HG02943 (cell line): ENCODE measurements at regions not wholly inside any gene's neighbourhood (a gene's known extent, or its start where the extent isn't known, plus 50 kb on each side); places are given as distances from the start of the nearest gene placed in this dataset.
"Not testable (repeated sequence)": the region's sequence is repeated elsewhere in the genome, so short reads cannot be mapped to it uniquely, and the experiment has no call there.

Source experiments
- ATAC-seq: cut with Tn5 transposase; IDR thresholded peaks from one replicate; pipeline ENCODE4 v1.9.1; 2021; ENCODE audit warnings: mild to moderate bottlenecking, low read depth, moderate library complexity; ENCODE audit not compliant: unreplicated experiment

DNA sequence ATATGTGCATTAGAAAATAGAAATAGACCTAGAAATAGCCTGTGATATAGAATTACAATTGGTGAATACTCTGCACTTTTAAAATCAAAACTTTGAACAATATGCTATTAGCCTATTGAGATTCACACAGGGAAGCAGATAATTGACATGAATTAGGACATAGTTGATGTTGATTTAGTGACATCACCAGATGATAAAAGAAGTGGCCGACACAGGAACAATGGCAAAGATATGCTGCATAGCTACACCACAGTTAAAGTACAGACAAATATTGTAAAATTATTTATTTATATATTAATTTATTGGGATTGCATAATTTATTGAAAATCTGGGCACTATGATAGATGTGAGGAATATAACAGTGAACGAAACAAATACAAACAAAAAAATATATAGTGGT is 261.5 kb upstream of the CCNH start:
- ATAC-seq, result no peak

DNA sequence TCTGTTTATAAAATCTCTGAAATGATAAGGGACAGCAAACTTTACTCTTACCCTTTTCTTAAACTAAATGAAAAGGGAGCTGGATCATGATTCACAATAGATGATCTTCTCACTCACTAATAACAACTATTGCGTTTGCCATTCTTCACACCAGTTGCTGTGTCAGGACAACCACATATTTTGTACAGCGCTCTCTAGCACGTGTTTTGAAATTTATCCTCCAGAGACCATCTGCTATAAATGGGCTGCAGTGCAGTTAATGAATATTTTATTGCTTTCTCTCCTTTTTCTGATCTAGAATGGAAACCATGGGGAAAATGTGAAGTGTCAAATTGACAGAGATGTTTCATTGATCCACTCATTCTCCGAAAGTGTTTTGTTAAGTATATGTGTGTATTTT is 258.4 kb upstream of the CCNH start:
- no peak for ATAC-seq

DNA sequence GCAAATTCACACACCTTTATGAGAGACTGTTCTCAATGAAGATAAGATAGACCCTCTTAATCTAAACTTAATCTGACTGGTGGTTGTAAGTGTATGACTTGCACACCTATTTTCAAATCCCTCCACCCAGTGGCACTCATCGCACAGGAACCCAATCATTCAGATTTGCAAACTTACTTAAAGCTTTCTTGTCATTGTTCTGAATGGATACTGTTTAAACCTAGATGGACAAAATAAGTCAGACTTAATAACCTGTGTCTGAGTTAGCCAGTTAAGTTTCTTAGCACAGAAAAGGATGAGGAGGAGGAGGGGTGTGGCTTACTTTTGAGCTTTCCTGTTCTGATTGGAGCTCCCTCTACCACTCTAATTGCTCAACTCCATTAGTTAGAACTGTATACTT is 252.4 kb upstream of the CCNH start:
- ATAC-seq, result no peak

DNA sequence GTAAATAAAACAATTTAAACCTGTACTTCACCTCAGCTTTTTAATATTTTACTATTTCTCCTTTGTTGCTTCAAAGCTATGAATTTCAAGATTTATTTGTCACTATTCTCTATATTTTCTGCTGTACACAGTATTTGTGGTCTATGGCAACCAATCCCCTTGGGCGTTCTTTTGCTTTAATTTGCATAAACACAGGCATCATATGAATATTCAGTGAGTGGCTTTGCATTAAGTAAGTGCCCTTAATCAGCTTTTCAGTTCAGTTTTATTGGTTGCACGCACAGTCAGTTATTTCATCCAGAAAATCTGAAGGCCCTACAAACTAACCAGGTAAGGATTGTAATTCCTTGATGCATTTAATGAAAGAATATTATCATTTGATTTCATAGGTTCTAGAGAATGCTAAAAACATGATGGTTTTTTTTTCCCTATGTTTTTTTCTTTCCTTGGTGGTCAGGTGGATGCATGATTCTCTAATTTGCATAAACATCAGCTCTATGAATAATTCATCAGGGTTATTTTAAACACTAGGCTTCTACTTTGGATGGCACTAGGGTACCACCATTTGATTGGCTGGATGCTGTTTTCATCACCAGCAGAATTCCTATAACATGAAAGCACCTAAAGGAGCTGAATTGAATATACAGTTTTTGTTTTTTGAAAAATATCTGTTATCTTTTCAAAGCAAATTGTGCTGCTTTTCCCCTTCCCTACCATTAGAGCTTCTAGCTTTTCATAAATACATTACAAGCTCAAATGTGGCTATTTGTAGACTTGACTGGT is 249.2 kb upstream of the CCNH start:
- ATAC-seq, result no peak

DNA sequence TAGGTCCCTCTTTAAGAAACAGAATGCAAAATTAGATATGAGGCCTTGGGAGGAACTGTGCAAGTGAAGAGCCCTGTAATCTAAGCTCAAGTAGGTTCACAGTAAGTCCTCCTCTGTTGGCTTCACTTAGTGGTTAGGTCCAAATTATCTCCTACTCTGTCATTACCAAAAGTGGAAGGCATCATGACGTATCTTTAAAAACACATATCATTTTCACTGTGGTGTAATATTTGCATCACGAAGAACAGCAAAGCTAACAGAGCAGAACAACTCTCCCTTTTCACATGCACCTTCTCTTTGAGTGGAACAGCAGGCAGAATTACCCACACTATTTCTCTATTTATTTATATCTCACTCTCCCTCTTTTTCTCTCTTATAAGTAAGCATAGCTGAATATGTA is 240.5 kb upstream of the CCNH start:
- no peak for ATAC-seq

DNA sequence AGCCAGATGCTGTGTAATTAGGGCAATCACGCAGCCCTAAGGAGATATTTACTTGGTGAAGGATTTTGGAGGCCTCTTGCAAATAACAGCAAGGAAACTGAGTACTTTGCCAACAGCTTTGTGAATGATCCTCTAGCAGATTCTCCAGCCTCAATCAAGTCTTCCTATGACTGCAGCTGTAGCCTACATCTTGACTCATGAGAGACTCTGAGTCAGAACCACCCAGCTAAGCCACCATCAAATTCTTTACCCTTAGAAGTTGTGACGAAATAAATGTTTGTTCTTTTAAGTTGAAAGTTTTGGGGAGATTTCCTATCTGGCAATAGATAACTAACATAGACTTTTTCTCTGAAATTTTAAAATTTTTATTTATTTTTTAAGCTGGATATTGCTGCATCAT is 237.6 kb upstream of the CCNH start:
- no peak for ATAC-seq

DNA sequence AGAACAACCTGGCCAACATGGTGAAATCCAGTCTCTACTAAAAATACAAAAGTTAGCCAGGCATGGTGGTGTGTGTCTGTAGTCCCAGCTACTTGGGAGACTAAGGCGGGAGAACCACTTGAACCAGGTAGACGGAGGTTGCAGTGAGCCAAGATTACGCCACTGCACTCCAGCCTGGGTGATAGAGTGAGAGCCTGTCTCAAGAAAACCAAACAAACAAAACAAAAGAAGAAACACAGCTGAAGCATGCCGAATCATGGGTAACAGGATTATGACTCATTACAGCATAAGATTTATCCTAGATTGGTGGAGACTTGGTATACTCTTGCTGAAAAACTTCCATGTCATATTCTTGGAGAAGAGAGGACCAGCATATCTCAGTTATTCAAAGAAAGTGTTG is 236.7 kb upstream of the CCNH start:
- no peak for ATAC-seq

DNA sequence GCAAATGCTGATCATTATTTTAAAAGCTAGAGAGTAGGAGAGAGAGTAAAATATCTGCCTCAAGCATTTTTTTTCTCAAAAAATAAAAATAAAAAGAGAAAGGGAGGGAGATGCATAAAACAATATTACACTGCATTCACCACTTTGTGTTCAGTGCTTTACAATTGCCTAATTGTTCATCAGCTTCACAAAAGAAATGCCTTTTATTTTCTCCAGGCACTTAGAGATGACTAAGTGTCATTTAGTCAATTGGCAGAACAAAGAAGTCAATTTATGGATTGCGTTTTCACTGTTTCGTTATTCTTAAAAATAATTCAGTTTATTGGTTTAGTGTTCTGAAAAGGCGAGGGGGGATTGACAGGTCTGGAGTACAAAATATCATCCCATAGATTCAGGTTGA is 232.5 kb upstream of the CCNH start:
- ATAC-seq, result no peak

DNA sequence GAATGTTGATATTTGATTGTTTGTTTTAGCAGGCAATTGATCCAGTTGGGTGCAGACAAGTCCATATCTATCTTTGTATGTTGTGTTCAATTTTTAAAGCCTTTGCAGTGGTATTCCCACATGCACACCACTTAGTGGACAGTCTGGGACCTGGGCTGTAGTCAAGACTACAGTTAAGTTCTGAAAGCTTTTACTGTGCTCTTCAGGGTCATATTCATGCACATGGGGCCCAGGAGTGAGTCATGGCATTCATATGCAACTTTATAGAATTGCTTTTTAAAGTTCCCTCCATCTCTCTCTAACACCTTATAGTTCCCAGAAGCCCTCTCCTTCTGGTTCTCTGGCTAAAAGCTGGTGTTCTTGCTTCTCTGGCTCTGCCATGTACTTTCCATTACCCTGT is 228.2 kb upstream of the CCNH start:
- ATAC-seq, result no peak

DNA sequence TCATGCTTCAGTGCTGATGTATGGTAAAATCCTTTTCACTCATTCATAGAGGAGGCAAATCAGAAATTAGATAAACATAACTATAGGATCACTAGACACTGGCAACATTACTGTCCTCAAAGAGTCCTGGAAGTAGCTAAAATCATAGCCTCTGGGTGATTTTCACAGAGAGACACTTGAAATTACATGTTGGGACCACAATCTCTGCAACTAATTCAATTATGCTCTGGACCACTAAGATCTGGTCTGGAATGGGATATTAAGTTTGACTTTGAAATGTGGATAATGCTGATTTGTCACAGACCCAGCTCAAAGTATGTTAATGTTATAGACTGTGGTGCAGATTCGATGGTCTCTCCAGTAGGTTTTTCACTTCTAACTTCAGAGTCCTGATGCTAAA is 214.6 kb upstream of the CCNH start:
- ATAC-seq, result no peak

DNA sequence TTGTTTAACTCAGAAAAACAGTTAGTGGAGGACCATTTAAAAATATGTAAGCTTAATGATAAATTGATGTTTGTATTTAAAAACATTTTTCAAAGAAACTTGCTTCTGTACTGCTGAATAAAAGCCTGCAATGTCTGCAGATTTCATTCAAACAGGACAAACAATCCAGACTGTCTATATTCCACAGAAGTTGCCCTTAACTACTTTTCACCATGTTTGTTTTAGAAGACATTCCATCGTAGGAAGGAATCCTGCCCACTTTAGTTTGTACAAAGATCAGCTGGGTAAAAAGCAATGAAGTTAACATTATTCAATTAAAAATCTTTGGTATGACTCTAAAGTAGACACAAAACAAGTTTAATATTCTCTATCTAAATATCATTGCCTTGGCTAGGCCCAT is 195.7 kb upstream of the CCNH start:
- ATAC-seq, result no peak

DNA sequence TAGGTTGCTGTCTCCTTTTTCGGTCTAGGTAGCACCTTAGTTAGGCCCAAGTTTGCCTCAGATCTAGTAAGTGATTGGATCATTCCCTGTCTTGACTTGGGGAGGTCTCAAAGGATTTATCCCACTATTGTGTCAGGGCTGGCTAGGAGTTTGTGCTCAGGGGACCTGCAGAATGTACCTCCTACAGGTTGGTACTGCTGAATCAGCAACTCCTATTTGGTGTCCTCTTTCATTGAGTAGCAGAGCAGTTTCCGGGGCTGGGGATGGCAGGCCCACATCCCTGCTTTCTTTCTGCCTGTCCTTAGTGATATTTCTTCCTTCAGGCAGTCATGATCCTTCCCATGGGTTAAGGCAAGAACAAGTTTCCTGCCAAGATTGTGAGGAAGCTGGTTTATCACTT is 192.9 kb upstream of the CCNH start:
- no peak for ATAC-seq

DNA sequence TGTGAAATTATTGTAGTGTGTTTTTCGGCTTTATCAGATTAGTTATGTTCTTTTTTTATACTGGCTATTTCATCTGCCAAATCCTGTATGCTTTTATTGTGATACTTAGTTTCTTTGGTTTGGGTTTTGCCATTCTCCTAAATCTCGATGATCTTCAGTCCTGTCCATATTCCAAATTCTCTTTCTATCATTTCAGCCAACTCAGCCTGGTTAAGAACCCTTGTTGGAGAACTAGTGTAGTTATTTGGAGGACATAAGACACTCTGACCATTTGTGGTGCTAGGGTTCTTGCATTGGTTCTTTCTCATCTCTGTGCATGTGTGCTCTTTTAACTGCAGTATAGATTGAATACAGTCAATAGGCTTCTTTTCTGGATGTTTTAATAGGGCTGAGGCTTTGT is 187.0 kb upstream of the CCNH start:
- ATAC-seq, result no peak

DNA sequence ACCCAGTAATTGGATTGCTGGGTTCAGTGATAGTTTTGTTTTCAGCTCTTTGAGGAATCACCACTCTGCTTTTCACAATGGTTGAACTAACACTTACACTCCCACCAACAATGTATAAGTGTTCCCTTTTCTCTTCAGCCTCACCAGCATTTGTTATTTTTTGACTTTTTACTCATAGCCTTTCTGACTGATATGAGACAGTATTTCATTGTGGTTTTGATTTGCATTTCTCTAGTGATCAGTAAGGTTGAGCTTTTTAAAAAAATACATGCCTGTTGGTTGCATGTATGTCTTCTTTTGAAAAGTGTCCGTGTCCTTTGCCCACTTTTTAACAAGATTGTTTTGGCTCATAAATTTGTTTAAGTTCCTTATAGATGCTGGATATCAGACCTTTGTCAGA is 185.7 kb upstream of the CCNH start:
- ATAC-seq, result no peak

DNA sequence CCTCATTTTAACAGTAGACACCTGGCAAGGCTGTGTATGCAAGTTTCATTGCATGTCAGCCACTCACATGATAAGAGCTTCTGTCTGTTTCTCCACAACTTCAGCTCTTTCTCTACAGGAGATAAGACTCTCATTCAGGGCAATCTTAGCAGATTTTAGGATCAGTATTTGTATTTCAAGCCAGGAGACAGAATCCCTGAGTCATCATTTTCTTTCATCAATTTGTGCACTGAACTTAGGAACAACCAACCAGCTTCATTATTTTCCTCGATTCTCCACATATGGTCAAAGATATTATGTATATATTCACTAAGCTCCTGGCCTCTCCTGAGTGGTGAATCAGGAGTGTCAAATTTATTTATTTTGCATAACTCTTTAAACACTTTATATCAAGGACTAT is 181.8 kb upstream of the CCNH start:
- no peak for ATAC-seq

DNA sequence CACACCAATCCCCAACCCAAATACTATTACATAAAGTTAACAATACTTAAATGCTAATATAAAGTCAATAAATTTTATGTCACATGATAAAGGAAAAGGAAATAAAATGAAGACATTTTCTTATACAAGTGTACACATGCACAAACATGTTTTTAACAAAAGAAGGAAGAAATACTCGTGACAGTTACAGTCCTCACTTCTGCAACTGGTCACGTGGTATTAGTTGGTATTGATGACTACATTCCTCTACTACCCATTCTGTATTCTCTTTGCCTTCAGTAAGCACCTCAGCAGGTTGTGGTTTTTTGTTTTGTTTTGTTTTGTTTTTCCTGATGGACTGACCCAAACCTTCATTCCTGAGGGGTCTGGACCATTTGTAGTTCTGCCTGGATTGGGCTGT is 176.9 kb upstream of the CCNH start:
- no peak for ATAC-seq

DNA sequence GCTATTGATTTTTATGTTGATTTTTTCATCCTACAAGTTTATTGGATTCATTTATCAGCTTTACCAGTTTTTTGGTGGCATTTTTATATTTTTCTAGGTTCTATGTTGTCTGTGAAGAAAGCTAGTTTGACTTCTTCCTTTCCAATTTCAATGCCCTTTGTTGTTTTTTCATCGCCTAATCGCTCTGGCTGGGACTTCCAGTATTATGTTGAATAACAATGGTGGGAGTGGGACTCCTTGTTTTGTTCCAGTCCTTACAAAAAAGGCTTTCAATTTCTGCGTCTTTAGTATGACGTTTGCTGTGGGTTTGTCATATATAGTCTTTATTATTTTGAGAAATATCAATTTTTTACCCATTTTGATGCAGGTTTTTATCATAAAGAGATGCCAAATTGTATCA is 175.6 kb upstream of the CCNH start:
- no peak for ATAC-seq

DNA sequence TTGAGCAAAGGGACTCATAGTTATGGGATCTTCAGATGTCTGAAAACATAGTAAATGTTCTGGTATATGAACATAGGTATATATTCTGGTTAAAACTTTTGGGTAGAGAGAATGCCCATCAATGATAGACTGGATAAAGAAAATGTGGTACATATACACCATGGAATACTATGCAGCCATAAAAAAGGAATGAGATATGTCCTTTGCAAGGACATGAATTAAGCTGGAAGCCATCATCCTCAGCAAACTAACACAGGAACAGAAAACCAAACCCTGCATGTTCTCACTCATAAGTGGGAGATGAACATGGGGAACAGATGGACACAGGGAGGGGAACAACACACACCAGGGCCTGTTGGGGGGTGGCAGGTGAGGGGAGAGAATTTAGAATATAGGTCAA is 171.0 kb upstream of the CCNH start:
- not testable (repeated sequence) for ATAC-seq

DNA sequence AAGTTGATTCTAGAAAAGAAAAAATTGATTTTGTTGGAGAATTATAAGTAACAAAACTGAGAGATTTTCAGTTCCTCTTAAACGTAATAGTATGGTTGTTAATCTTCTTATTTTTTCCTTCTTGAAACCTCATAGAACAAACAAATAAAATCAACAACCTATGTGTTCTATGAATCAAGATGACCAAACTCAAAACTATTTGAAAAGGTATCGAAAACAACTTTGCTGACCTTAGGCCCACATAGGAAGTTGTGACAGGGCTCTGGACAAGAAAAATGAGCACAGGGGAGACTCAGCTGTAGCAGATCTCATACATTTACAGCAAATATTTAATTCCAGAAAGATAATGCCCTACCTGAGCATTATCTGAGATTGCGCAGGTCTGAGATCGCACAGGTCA is 169.4 kb upstream of the CCNH start:
- no peak for ATAC-seq

DNA sequence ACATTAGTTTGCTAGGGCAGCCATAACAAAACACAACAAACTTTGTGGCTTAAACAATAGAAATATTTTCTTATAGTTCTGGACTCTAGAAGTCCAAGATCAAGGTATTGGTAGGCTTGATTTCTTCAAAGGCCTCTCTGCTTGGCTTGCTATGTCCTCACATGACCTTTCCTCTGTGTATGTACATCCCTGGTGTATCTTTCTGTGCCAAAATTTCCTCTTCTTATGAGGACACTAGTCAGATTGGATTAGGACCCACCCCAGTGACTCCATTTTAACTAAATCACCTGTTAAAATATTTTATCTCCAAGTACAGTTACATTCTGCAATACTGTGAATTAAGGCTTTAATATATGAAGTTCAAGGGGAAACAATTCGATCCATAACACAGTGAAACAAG is 168.9 kb upstream of the CCNH start:
- no peak for ATAC-seq

DNA sequence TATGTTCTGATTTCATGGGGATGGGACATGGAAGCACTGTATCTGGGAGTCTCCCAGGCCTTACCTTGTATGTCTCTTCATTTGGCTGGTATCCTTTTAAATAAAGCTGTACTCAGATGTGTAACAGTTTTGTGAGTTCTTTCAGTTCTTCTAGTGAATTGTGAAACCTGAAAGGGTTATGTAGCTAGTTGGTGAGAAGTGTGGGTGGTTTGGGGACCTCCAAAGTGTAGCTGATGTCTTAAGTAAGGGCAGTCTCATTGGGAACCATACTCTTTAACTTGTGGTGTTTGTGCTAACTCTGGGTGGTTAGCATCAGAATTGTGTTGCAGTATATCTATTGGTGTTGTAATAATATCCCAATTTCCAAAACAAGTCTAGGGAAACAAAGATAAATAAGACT is 166.9 kb upstream of the CCNH start:
- ATAC-seq, result no peak

DNA sequence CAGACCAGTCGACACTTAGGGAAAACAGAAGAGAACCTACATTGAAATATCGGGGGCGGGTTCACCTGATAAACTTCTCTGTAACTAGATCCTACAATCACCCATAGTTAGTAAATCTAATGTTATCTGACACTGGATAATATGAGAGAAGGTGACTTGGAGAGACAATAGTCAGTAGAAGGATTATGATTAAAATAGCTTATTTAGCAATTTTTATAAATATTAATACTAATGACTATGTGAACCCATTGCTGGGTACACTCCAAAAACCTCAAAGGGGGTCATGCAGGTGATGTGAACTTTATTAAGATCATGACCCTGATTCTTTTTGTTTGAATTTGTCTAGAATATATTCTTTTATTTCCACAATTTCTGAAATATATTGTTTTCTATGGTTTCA is 164.1 kb upstream of the CCNH start:
- ATAC-seq, result no peak

DNA sequence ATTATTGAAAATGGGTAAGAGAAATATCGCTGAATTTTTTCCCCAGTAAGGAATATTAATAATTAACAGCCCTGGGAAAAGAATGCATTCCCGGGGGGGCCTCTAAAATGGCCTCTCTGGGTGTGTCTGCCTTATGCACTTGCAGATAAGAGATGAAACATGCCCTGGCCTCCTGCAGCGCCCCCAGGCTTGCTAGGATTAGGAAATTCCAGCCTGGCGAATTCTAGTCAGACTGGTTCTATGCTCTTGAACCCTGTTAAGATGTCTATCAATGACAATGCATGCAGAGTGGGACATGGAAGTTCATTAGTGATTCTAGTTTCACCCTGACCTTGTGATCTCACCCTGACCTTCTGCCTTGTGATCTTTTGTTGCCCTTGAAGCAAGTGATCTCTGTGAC is 163.6 kb upstream of the CCNH start:
- ATAC-seq, result not testable (repeated sequence)
